Body of pancreas (tissue), 4 donors: ENCODE measurements at regions not wholly inside any gene's neighbourhood (a gene's known extent, or its start where the extent isn't known, plus 50 kb on each side); places are given as distances from the start of the nearest gene placed in this dataset.

ENCODE experiments used
- ATAC-seq: fragments of 150-250 bp; one replicate; pipeline ENCODE4 v1.9.1; 2016
- DNase-seq, 4 donors: peaks; one replicate each; pipeline ENCODE4 v3.0.0-alpha.2; 2019
- H3K27ac ChIP-seq, 4 donors: fragments of 200-600 bp; sonication (generic); 1 replicate in 3 of 4; 2 replicates in 1 of 4; pipeline versions ENCODE4 v1.5.1 to v1.6.1; 2016 to 2019; ENCODE audit warnings: mild to moderate bottlenecking in 1 of 4, mixed read lengths in 1 of 4, moderate library complexity in 1 of 4
- H3K27me3 ChIP-seq, 2 donors: fragments of 200-600 bp; sonication (generic); one replicate each; pipeline ENCODE4 v1.6.0; 2016; ENCODE audit warnings: mild to moderate bottlenecking in 1 of 2
- H3K36me3 ChIP-seq, 2 donors: fragments of 200-600 bp; sonication (generic); replicated peaks in 1 of 2; 2 replicates each; pipeline ENCODE4 v1.5.1; 2016; ENCODE audit warnings: low read depth in 2 of 2; ENCODE audit not compliant: insufficient read depth in 1 of 2
- H3K4me1 ChIP-seq: fragments of 200-600 bp; sonication (generic); one replicate; pipeline ENCODE4 v1.6.0; 2016
- H3K4me3 ChIP-seq, 2 donors: fragments of 200-600 bp; sonication (generic); 1 replicate in 1 of 2; 2 replicates in 1 of 2; pipeline ENCODE4 v1.5.1; 2016 to 2019
- H3K9me3 ChIP-seq, 3 donors: fragments of 200-600 bp; sonication (generic); 1 replicate in 2 of 3; 2 replicates in 1 of 3; pipeline ENCODE4 v1.5.1; 2016
- POLR2A ChIP-seq, 3 donors: fragments of 450-650 bp; IDR thresholded peaks; one replicate each; pipeline ENCODE4 v1.6.1; 2016; ENCODE audit warnings: antibody characterized with exemption in 3 of 3, mild to moderate bottlenecking in 2 of 3
- WGBS, 2 donors: methylation state at CpG; one replicate each; pipeline ENCODE4 v1.1.5; 2017; 5-methylcytosine and 5-hydroxymethylcytosine counted together
- intact Hi-C: fragments of 100-400 bp; cut with DNase I; formaldehyde crosslinking; loops from one replicate; pipeline ENCODE4 v1.15.1; 2023
- TF ChIP-seq, protein P1 (sequence below), 7 experiments: fragments of 450-650 bp in 4 of 7; fragments of 200-600 bp in 3 of 7; sonication (generic) in 3 of 7; IDR thresholded peaks; one replicate each; pipeline ENCODE4 v1.5.1; 2016 to 2019; ENCODE audit warnings: antibody characterized with exemption in 7 of 7

DNA sequence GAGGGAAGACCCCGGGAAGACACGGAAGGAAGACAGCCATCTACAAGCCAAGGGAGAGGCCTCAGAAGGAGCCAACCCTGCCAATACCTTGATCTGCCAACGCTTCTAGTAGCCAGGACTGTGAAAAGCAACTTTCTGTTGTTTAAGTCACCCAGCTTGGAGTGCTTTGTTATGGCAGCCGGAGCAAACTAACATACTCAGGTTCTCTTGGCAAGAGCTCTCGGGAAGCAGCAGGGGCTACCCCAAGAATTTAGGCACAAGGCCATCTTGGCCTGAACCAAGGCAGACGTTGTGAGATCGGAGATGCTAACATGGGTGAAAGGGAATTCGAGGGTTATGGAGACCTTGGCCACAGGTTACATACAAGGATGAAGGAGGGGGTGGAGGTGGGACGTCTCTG lies 78.6 kb upstream of the KLHL29 start:
- Histone ChIP-seq H3K27ac (no peak overlapping the region), H3K4me1 (no peaks in the 10 kb centered on the region), H3K4me3 (no peak overlapping the region), H3K36me3 (no peaks in the 10 kb centered on the region), H3K9me3 (no peaks in the 10 kb centered on the region), H3K27me3 (no peaks in the 10 kb centered on the region)
- DNase-seq (no peak), ATAC-seq (no peak)
- intact Hi-C loops = no loop called here
- 57 to 71% methylated on average over 9 of the region's 9 CpGs for WGBS, 2 donors
- no peak for TF ChIP-seq POLR2A (IDR thresholded peaks at IDR 0.05)
- TF ChIP-seq, protein P1, sequence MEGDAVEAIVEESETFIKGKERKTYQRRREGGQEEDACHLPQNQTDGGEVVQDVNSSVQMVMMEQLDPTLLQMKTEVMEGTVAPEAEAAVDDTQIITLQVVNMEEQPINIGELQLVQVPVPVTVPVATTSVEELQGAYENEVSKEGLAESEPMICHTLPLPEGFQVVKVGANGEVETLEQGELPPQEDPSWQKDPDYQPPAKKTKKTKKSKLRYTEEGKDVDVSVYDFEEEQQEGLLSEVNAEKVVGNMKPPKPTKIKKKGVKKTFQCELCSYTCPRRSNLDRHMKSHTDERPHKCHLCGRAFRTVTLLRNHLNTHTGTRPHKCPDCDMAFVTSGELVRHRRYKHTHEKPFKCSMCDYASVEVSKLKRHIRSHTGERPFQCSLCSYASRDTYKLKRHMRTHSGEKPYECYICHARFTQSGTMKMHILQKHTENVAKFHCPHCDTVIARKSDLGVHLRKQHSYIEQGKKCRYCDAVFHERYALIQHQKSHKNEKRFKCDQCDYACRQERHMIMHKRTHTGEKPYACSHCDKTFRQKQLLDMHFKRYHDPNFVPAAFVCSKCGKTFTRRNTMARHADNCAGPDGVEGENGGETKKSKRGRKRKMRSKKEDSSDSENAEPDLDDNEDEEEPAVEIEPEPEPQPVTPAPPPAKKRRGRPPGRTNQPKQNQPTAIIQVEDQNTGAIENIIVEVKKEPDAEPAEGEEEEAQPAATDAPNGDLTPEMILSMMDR (IDR thresholded peaks at IDR 0.05) = no peak

DNA sequence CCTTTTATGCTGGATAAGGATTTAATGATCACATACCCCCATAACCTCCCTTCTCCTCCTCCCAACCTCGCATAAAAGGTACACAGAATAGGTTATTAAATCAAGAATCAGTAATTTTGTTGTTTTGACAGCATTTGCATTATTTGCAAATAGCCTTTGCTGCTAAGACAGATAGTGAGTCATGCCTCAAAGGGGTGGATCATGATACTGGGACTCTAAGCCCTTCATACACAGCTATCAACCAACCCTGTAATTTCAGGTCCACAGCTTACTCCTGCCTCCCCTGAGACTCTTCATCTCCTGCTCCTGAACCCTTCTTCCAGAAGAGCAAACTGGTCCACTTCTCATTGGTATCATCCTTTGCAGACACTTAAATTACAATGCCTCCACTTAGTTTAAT lies 73.8 kb upstream of the KLHL29 start:
- 39 to 50% methylated on average over 1 of the region's 1 CpG for WGBS, 2 donors
- Histone ChIP-seq H3K4me3 (no peak overlapping the region), H3K27me3 (no peaks in the 10 kb centered on the region), H3K9me3 (no peaks in the 10 kb centered on the region), H3K27ac (no peak overlapping the region), H3K4me1 (no peaks in the 10 kb centered on the region), H3K36me3 (no peaks in the 10 kb centered on the region)
- TF ChIP-seq, protein P1 (IDR thresholded peaks at IDR 0.05) = no peak
- no peak for TF ChIP-seq POLR2A (IDR thresholded peaks at IDR 0.05)
- ATAC-seq = no peak
- intact Hi-C loops = no loop called here
- DNase-seq = no peak

DNA sequence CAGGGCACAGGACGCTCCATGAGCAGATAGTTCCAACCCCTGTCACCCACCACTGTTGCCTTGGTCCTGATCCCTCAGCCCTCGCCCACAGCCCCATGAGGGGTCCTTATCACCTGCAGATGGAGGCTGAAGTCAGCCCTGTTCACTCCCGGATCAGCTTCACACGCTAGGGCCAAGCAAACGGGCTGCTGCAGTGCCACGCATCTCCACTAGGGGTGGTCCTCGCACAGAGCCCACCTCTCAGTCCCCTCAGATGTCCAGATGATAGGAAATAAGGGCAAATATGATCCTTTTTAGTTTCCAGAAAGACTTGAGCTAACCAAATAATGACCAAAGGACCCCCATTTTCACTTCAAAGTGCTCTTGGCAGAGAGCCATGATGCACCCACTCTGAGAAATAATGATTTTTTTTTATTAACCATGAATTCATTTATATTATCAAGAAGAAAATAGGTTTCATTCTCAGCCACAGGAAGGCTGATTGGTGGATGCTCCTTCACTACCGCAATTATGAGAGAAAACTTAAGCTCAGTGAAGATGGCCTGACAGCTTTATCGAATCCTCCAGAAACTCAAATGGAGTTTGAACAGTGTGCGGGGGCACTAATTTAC lies 71.9 kb upstream of the KLHL29 start:
- H3K9me3 ChIP-seq = no peaks in the 10 kb centered on the region
- no peak overlapping the region for H3K27ac ChIP-seq
- WGBS, 2 donors = 40 to 47% methylated on average over 10 of the region's 10 CpGs
- no peaks in the 10 kb centered on the region for H3K4me1 ChIP-seq
- TF ChIP-seq, protein P1 (IDR thresholded peaks at IDR 0.05) = no peak
- no peaks in the 10 kb centered on the region for H3K27me3 ChIP-seq
- ATAC-seq = no peak
- no peaks in the 10 kb centered on the region for H3K36me3 ChIP-seq
- intact Hi-C loops = no loop called here
- DNase-seq = no peak
- H3K4me3 ChIP-seq = no peak overlapping the region

DNA sequence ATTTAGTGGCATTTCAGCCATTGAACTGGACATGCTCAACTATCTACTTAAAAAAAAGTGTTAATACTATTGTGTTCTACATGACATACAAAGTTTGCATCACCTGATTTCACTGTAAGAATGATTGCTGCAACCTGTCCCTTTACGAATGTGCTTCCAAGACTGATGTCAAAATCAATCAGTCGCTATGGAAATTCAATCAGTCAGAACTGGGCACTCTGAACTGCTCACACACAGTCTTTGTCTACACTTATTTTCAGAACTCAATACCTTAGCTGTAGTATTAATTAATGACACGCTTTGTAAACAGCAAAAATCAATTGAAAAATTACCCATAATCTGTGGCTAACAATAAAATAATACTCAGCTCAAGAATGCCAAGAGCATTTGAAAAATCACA lies 70.3 kb upstream of the KLHL29 start:
- DNase-seq (no peak), ATAC-seq (no peak)
- Histone ChIP-seq H3K9me3 (no peaks in the 10 kb centered on the region), H3K27me3 (no peaks in the 10 kb centered on the region), H3K4me1 (no peaks in the 10 kb centered on the region), H3K36me3 (no peaks in the 10 kb centered on the region), H3K4me3 (no peak overlapping the region), H3K27ac (no peak overlapping the region)
- whole genome bisulfite sequencing, 2 donors = 21 to 25% methylated on average over 3 of the region's 3 CpGs
- intact Hi-C loops = no loop called here
- no peak for TF ChIP-seq POLR2A (IDR thresholded peaks at IDR 0.05)
- TF ChIP-seq, protein P1 (IDR thresholded peaks at IDR 0.05) = no peak

DNA sequence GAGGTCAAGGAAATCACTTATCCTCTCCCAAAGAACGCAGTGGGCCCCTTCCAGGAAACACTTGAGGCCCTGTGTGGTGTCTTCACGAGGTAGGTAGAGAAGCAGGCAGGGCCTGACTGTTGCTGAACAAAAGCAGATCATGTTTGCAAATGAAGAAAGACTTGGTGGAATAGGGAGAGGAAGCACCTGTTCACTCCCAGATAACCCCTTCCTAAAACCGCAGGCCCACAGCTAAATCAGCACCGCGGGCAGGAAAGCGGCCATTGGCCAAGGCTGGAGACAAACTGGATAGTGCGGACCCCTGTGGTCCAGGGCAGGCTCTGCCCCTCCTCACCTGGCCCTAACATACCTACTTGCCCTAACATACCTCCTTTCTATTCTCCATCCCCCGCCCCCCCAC lies 64.9 kb upstream of the KLHL29 start:
- intact Hi-C loops = no loop called here
- 46 to 61% methylated on average over 7 to 8 of the region's 8 CpGs for WGBS, 2 donors
- TF ChIP-seq POLR2A (IDR thresholded peaks at IDR 0.05) = no peak
- TF ChIP-seq, protein P1 (IDR thresholded peaks at IDR 0.05) = no peak
- ATAC-seq = no peak
- no peak for DNase-seq
- H3K9me3 ChIP-seq = no peaks in the 10 kb centered on the region
- no peaks in the 10 kb centered on the region for H3K27me3 ChIP-seq
- H3K36me3 ChIP-seq = no peaks in the 10 kb centered on the region
- H3K27ac ChIP-seq = no peak overlapping the region
- no peak overlapping the region for H3K4me3 ChIP-seq
- no peaks in the 10 kb centered on the region for H3K4me1 ChIP-seq
